GM12891 (cell line): ENCODE measurements at regions not wholly inside any gene's neighbourhood (a gene's known extent, or its start where the extent isn't known, plus 50 kb on each side); places are given as distances from the start of the nearest gene placed in this dataset.

ENCODE experiments used
- POLR2A ChIP-seq: IDR thresholded peaks from 2 replicates; pipeline ENCODE4 v1.6.1; 2011; ENCODE audit warnings: low read depth, low read length, control low read depth
- POLR2AphosphoS5 ChIP-seq: IDR thresholded peaks from 2 replicates; pipeline ENCODE4 v1.6.1; 2011; ENCODE audit warnings: low read depth, low read length, control low read depth

- TF ChIP-seq POLR2A = no peak
- no peak for TF ChIP-seq POLR2AphosphoS5
These were observed 632.9 kb upstream of the CELF4 start for GRCh38 chr18:38198526-38198925.
